SK-N-MC (cell line): ENCODE measurements at regions not wholly inside any gene's neighbourhood (a gene's known extent, or its start where the extent isn't known, plus 50 kb on each side); places are given as distances from the start of the nearest gene placed in this dataset.

ENCODE experiments used
- EZH2 ChIP-seq: fragments of 200-600 bp; sonication (generic); IDR thresholded peaks from one replicate; pipeline ENCODE4 v1.6.1; 2017; ENCODE audit warnings: antibody characterized with exemption
- FOXP2 ChIP-seq: optimal IDR thresholded peaks from 2 replicates; pipeline ENCODE3; 2011; ENCODE audit warnings: mild to moderate bottlenecking, moderate library complexity; ENCODE audit not compliant: insufficient read depth; ENCODE audit errors: extremely low read length, control extremely low read depth
- POLR2AphosphoS5 ChIP-seq: IDR thresholded peaks from 2 replicates; pipeline ENCODE4 v1.6.1; 2012; ENCODE audit warnings: mild to moderate bottlenecking, low read depth, low read length, borderline replicate concordance

GRCh38 chr5:2674456-2674855 lies 77.0 kb downstream of the IRX2 start:
- TF ChIP-seq EZH2 (no peak), FOXP2 (no peak), POLR2AphosphoS5 (no peak)
